HG03439 (cell line): ENCODE measurements at regions not wholly inside any gene's neighbourhood (a gene's known extent, or its start where the extent isn't known, plus 50 kb on each side); places are given as distances from the start of the nearest gene placed in this dataset.

Experiments used
- ATAC-seq: cut with Tn5 transposase; IDR thresholded peaks from one replicate; pipeline ENCODE4 v1.9.1; 2021; ENCODE audit warnings: mild to moderate bottlenecking, moderate library complexity; ENCODE audit not compliant: unreplicated experiment

GRCh38 chr11:32003335-32003734 lies 87.5 kb upstream of the RCN1 start:
- no peak for ATAC-seq

GRCh38 chr11:32002311-32002710 lies 88.6 kb upstream of the RCN1 start:
- no peak for ATAC-seq

GRCh38 chr11:31997955-31998354 lies 92.9 kb upstream of the RCN1 start:
- no peak for ATAC-seq

- peak; percentile 43 for ATAC-seq
Measured at GRCh38 chr11:31996159-31996881, 94.6 kb upstream of the RCN1 start.

- peak; percentile 86 for ATAC-seq
Measured at GRCh38 chr11:31995525-31996094, 95.3 kb upstream of the RCN1 start.

- no peak for ATAC-seq
Measured at GRCh38 chr11:31995032-31995431, 95.8 kb upstream of the RCN1 start.

GRCh38 chr11:31987118-31988005 lies 103.5 kb upstream of the RCN1 start:
- no peak for ATAC-seq

- no peak for ATAC-seq
Measured at GRCh38 chr11:31986201-31986889, 104.5 kb upstream of the RCN1 start.

GRCh38 chr11:31981457-31981856 lies 109.4 kb upstream of the RCN1 start:
- no peak for ATAC-seq

- ATAC-seq = no peak
Measured at GRCh38 chr11:31977343-31977742, 113.5 kb upstream of the RCN1 start.

- ATAC-seq = no peak
Measured at GRCh38 chr11:31974366-31975136, 116.3 kb upstream of the RCN1 start.

- ATAC-seq = no peak
Measured at GRCh38 chr11:31973172-31973571, 117.7 kb upstream of the RCN1 start.

GRCh38 chr11:31972623-31973022 lies 118.3 kb upstream of the RCN1 start:
- ATAC-seq = no peak

GRCh38 chr11:31969359-31969702 lies 121.5 kb upstream of the RCN1 start:
- ATAC-seq = no peak

- no peak for ATAC-seq
Measured at GRCh38 chr11:31968461-31969358, 122.2 kb upstream of the RCN1 start.

- ATAC-seq = no peak
Measured at GRCh38 chr11:31967404-31968130, 123.3 kb upstream of the RCN1 start.

- no peak for ATAC-seq
Measured at GRCh38 chr11:31966846-31967245, 124.0 kb upstream of the RCN1 start.

GRCh38 chr11:31964181-31964580 lies 126.7 kb upstream of the RCN1 start:
- no peak for ATAC-seq

- no peak for ATAC-seq
Measured at GRCh38 chr11:31960126-31960525, 130.7 kb upstream of the RCN1 start.
